WTC11 (cell line): ENCODE measurements at regions not wholly inside any gene's neighbourhood (a gene's known extent, or its start where the extent isn't known, plus 50 kb on each side); places are given as distances from the start of the nearest gene placed in this dataset.
A peak's percentile ranks its signal among the peaks of the same experiment; 100 is the strongest.

Experiments used
- ATAC-seq: fragments of 200-7000 bp; cut with Tn5 transposase; 2 replicates; pipeline ENCODE4 v1.10.0; 2021; ENCODE audit warnings: mild to moderate bottlenecking, moderate library complexity
- CTCF ChIA-PET: fragments of 300-600 bp; sonication (Branson Sonifier 250); formaldehyde crosslinking; loops from one replicate; lab custom pipeline; 2021; ENCODE audit warnings: antibody characterized with exemption; lab: Charles Lee
- POLR2A ChIA-PET: fragments of 350-600 bp; sonication (Branson Sonifier 250); formaldehyde crosslinking; loops from one replicate; lab custom pipeline; 2021; ENCODE audit warnings: antibody characterized with exemption; lab: Charles Lee
- DNase-seq: peaks from one replicate; pipeline ENCODE4 v3.0.0; 2021; ENCODE audit warnings: low spot score
- H3K27ac Mint-ChIP-seq: 2 replicates; pipeline ENCODE4 v1.8.0; 2021; ENCODE audit warnings: mixed read lengths
- H3K27me3 Mint-ChIP-seq: 2 replicates; pipeline ENCODE4 v1.8.0; 2021; ENCODE audit warnings: low read depth, mild to moderate bottlenecking, moderate library complexity, mixed read lengths
- H3K36me3 Mint-ChIP-seq: 2 replicates; pipeline ENCODE4 v1.8.0; 2021; ENCODE audit warnings: mixed read lengths
- H3K4me1 Mint-ChIP-seq: 2 replicates; pipeline ENCODE4 v1.8.0; 2022; ENCODE audit warnings: mixed read lengths
- H3K4me3 Mint-ChIP-seq: 2 replicates; pipeline ENCODE4 v1.8.0; 2021; ENCODE audit warnings: mild to moderate bottlenecking, moderate library complexity, mixed read lengths
- H3K9me3 Mint-ChIP-seq: 2 replicates; pipeline ENCODE4 v1.8.0; 2021; ENCODE audit warnings: mixed read lengths
- CREB1 ChIP-seq: sonication (generic); formaldehyde crosslinking; IDR thresholded peaks from 2 replicates; pipeline ENCODE4 v1.8.0; 2023; ENCODE audit warnings: mild to moderate bottlenecking, missing genetic modification reagents
- GABPB1 ChIP-seq: sonication (generic); formaldehyde crosslinking; IDR thresholded peaks from 2 replicates; pipeline ENCODE4 v1.8.1; 2023; ENCODE audit warnings: mild to moderate bottlenecking, missing genetic modification reagents
- KAT7 ChIP-seq: sonication (generic); formaldehyde crosslinking; IDR thresholded peaks from 2 replicates; pipeline ENCODE4 v1.8.1; 2023; ENCODE audit warnings: missing genetic modification reagents, mild to moderate bottlenecking, borderline replicate concordance
- TEAD1 ChIP-seq: sonication (generic); formaldehyde crosslinking; IDR thresholded peaks from 2 replicates; pipeline ENCODE4 v1.8.0; 2022; ENCODE audit warnings: mild to moderate bottlenecking, missing genetic modification reagents
- TP53 ChIP-seq: sonication (generic); formaldehyde crosslinking; IDR thresholded peaks from 2 replicates; pipeline ENCODE4 v1.8.1; 2023; ENCODE audit warnings: mild to moderate bottlenecking, missing genetic modification reagents
- ZNF416 ChIP-seq: fragments of 250-450 bp; sonication (Bioruptor Pico); IDR thresholded peaks from 2 replicates; pipeline ENCODE4 v1.9.0; 2021; ENCODE audit warnings: mild to moderate bottlenecking, inconsistent platforms
- TF ChIP-seq, protein P1 (sequence below): sonication (generic); formaldehyde crosslinking; IDR thresholded peaks from 2 replicates; pipeline ENCODE4 v1.8.0; 2023; ENCODE audit warnings: missing genetic modification reagents, mild to moderate bottlenecking, borderline replicate concordance
- TF ChIP-seq, protein P2 (sequence below): sonication (generic); formaldehyde crosslinking; IDR thresholded peaks from 2 replicates; pipeline ENCODE4 v1.8.1; 2023; ENCODE audit warnings: mild to moderate bottlenecking, missing genetic modification reagents, moderate library complexity
- TF ChIP-seq, protein P3 (sequence below): sonication (generic); formaldehyde crosslinking; IDR thresholded peaks from 2 replicates; pipeline ENCODE4 v1.8.0; 2022; ENCODE audit warnings: mild to moderate bottlenecking, missing genetic modification reagents
- TF ChIP-seq, protein P4 (sequence below): fragments of 250-450 bp; sonication (Bioruptor Pico); IDR thresholded peaks from 2 replicates; pipeline ENCODE4 v1.9.0; 2021; ENCODE audit warnings: mild to moderate bottlenecking
- TF ChIP-seq, protein P5 (sequence below): sonication (generic); formaldehyde crosslinking; IDR thresholded peaks from 2 replicates; pipeline ENCODE4 v1.8.0; 2022; ENCODE audit warnings: mild to moderate bottlenecking, missing genetic modification reagents
- TF ChIP-seq, protein P6 (sequence below): sonication (generic); formaldehyde crosslinking; IDR thresholded peaks from 2 replicates; pipeline ENCODE4 v1.8.1; 2023; ENCODE audit warnings: mild to moderate bottlenecking, missing genetic modification reagents, moderate library complexity
- TF ChIP-seq, protein P7 (sequence below): sonication (generic); formaldehyde crosslinking; conservative IDR thresholded peaks from 2 replicates; pipeline ENCODE4 v1.8.1; 2023; ENCODE audit warnings: mild to moderate bottlenecking, low read depth, missing genetic modification reagents, moderate library complexity

DNA sequence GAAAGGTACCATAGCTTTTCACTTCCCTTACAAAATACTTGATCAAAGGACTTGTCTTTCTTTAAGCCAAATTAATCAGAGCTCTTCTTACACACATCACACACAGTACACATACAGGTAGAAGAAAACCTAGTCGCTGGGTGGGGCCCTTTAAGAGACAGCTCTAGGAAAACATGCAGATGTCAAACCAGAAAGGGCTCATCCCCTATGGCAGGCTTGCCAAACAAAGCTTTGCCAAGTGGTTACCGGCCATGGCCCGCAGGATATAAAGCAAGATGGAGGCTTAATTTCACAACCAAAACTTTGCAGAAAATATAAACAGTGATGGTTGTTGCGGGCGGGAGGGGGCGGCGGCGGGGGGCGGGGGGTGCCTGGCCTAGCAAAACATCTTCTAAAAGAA, 2156.0 kb upstream of the PIK3C3 start (continued):
- TF ChIP-seq, protein P1, sequence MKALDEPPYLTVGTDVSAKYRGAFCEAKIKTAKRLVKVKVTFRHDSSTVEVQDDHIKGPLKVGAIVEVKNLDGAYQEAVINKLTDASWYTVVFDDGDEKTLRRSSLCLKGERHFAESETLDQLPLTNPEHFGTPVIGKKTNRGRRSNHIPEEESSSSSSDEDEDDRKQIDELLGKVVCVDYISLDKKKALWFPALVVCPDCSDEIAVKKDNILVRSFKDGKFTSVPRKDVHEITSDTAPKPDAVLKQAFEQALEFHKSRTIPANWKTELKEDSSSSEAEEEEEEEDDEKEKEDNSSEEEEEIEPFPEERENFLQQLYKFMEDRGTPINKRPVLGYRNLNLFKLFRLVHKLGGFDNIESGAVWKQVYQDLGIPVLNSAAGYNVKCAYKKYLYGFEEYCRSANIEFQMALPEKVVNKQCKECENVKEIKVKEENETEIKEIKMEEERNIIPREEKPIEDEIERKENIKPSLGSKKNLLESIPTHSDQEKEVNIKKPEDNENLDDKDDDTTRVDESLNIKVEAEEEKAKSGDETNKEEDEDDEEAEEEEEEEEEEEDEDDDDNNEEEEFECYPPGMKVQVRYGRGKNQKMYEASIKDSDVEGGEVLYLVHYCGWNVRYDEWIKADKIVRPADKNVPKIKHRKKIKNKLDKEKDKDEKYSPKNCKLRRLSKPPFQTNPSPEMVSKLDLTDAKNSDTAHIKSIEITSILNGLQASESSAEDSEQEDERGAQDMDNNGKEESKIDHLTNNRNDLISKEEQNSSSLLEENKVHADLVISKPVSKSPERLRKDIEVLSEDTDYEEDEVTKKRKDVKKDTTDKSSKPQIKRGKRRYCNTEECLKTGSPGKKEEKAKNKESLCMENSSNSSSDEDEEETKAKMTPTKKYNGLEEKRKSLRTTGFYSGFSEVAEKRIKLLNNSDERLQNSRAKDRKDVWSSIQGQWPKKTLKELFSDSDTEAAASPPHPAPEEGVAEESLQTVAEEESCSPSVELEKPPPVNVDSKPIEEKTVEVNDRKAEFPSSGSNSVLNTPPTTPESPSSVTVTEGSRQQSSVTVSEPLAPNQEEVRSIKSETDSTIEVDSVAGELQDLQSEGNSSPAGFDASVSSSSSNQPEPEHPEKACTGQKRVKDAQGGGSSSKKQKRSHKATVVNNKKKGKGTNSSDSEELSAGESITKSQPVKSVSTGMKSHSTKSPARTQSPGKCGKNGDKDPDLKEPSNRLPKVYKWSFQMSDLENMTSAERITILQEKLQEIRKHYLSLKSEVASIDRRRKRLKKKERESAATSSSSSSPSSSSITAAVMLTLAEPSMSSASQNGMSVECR (CRISPR knock-in tag) = no peak
- TF ChIP-seq, protein P2, sequence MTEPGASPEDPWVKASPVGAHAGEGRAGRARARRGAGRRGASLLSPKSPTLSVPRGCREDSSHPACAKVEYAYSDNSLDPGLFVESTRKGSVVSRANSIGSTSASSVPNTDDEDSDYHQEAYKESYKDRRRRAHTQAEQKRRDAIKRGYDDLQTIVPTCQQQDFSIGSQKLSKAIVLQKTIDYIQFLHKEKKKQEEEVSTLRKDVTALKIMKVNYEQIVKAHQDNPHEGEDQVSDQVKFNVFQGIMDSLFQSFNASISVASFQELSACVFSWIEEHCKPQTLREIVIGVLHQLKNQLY (CRISPR knock-in tag) = no peak
- TF ChIP-seq KAT7 (CRISPR knock-in tag) = no peak

DNA sequence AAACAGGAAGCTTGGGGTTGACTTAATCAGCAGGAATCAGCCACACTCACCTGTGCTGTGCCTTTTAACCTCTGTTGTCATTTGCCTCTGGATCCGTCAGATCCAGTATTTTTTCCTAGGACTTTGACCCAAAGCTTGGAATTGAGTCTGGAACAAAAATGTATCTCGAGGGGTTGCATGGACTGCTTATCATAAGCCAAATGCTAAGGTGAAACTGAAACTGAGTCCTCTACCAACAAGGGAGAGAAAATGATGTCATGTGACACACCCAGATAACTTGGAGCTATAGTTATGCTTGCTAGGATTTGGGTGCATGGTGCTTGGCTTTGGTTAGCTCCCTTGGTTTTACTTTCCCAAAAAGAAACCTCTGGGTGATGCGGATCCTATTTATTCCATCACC, 2158.6 kb upstream of the PIK3C3 start:
- CTCF ChIA-PET = no interaction called here
- TF ChIP-seq, protein P3, sequence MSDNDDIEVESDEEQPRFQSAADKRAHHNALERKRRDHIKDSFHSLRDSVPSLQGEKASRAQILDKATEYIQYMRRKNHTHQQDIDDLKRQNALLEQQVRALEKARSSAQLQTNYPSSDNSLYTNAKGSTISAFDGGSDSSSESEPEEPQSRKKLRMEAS (CRISPR knock-in tag) = no peak
- TF ChIP-seq, protein P4, sequence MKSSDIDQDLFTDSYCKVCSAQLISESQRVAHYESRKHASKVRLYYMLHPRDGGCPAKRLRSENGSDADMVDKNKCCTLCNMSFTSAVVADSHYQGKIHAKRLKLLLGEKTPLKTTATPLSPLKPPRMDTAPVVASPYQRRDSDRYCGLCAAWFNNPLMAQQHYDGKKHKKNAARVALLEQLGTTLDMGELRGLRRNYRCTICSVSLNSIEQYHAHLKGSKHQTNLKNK (CRISPR knock-in tag) = no peak
- TF ChIP-seq, protein P5, sequence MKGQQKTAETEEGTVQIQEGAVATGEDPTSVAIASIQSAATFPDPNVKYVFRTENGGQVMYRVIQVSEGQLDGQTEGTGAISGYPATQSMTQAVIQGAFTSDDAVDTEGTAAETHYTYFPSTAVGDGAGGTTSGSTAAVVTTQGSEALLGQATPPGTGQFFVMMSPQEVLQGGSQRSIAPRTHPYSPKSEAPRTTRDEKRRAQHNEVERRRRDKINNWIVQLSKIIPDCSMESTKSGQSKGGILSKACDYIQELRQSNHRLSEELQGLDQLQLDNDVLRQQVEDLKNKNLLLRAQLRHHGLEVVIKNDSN = no peak
- TF ChIP-seq TP53 (no peak), TEAD1 (CRISPR knock-in tag) (no peak)
- TF ChIP-seq, protein P6, sequence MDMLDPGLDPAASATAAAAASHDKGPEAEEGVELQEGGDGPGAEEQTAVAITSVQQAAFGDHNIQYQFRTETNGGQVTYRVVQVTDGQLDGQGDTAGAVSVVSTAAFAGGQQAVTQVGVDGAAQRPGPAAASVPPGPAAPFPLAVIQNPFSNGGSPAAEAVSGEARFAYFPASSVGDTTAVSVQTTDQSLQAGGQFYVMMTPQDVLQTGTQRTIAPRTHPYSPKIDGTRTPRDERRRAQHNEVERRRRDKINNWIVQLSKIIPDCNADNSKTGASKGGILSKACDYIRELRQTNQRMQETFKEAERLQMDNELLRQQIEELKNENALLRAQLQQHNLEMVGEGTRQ = 0 out of 2 replicates have a peak, but pooled peaks have one; percentile 17
- ATAC-seq = no peak

DNA sequence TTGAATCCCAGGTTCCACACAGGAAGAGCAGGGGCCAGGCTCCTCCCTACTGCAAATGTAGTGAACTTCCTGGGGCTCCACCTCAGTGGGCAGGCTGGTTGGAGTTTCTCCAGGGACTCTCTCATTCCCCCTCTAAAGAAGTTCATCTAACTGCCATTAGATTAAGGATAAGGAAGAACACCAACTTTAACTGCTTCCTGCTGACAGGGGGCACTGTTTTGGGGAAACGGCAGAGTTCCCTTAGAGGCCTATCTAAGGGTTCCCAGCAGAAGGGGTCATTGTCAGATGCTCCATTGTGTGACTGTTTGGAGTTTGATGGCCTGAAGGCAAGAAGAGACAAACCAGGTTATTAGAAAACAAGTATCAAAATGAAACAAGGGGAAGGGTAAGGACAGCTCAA, 2159.7 kb upstream of the PIK3C3 start:
- CTCF ChIA-PET = no interaction called here
- POLR2A ChIA-PET = no interaction called here
- peaks cover 60% of the 10 kb centered on the region for H3K4me1 Mint-ChIP-seq

More for the DNA sequence above, 2158.6 kb upstream of the PIK3C3 start:
- Mint-ChIP-seq H3K27me3 (no peaks in the 10 kb centered on the region), H3K4me1 (peaks cover 55% of the 10 kb centered on the region), H3K4me3 (no peak overlapping the region), H3K27ac (no peak overlapping the region), H3K36me3 (peaks cover 8% of the 10 kb centered on the region), H3K9me3 (peaks cover 8% of the 10 kb centered on the region)
- POLR2A ChIA-PET = no interaction called here
- no peak for DNase-seq

More for the DNA sequence above, 2159.7 kb upstream of the PIK3C3 start:
- no peaks in the 10 kb centered on the region for H3K27me3 Mint-ChIP-seq
- DNase-seq = peak; percentile 29
- TF ChIP-seq, protein P7, sequence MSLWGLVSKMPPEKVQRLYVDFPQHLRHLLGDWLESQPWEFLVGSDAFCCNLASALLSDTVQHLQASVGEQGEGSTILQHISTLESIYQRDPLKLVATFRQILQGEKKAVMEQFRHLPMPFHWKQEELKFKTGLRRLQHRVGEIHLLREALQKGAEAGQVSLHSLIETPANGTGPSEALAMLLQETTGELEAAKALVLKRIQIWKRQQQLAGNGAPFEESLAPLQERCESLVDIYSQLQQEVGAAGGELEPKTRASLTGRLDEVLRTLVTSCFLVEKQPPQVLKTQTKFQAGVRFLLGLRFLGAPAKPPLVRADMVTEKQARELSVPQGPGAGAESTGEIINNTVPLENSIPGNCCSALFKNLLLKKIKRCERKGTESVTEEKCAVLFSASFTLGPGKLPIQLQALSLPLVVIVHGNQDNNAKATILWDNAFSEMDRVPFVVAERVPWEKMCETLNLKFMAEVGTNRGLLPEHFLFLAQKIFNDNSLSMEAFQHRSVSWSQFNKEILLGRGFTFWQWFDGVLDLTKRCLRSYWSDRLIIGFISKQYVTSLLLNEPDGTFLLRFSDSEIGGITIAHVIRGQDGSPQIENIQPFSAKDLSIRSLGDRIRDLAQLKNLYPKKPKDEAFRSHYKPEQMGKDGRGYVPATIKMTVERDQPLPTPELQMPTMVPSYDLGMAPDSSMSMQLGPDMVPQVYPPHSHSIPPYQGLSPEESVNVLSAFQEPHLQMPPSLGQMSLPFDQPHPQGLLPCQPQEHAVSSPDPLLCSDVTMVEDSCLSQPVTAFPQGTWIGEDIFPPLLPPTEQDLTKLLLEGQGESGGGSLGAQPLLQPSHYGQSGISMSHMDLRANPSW (CRISPR knock-in tag) = no peak
- TF ChIP-seq ZNF416 (CRISPR knock-in tag) (no peak), GABPB1 (no peak), CREB1 (CRISPR knock-in tag) (no peak)
- TF ChIP-seq, all 79 proteins: peak for 0
- Mint-ChIP-seq H3K27ac (no peak overlapping the region), H3K36me3 (no peaks in the 10 kb centered on the region), H3K9me3 (no peaks in the 10 kb centered on the region), H3K4me3 (no peak overlapping the region)
- peak; percentile 75 for ATAC-seq
